B cell (primary cell): ENCODE measurements at regions not wholly inside any gene's neighbourhood (a gene's known extent, or its start where the extent isn't known, plus 50 kb on each side); places are given as distances from the start of the nearest gene placed in this dataset.

ENCODE experiments used
- ATAC-seq: fragments of 200-7000 bp; cut with Tn5 transposase; one replicate; pipeline ENCODE4 v1.10.0; 2021; ENCODE audit warnings: low read depth, mild to moderate bottlenecking, moderate number of reproducible peaks, moderate library complexity
- CTCF ChIA-PET: fragments of 350-600 bp; sonication (Branson Sonifier 250); formaldehyde crosslinking; loops from one replicate; lab custom pipeline; 2021; ENCODE audit warnings: antibody characterized with exemption, inconsistent platforms; lab: Charles Lee
- POLR2A ChIA-PET: fragments of 350-600 bp; sonication (Branson Sonifier 250); formaldehyde crosslinking; loops from one replicate; lab custom pipeline; 2021; ENCODE audit warnings: antibody characterized with exemption; lab: Charles Lee
- DNase-seq: peaks from one replicate; pipeline ENCODE4 v3.0.0; 2013
- H2AFZ ChIP-seq: 2 replicates; pipeline ENCODE4 v1.6.1; 2012; ENCODE audit warnings: mild to moderate bottlenecking, low read depth, low read length; ENCODE audit not compliant: insufficient read depth, poor library complexity, severe bottlenecking
- H3K27ac ChIP-seq, 2 donors: 1 replicate in 1 of 2; 2 replicates in 1 of 2; pipeline ENCODE4 v1.5.1; 2012 to 2013; ENCODE audit warnings: low read length in 2 of 2, mild to moderate bottlenecking in 2 of 2, moderate library complexity in 1 of 2
- H3K27me3 ChIP-seq, 4 experiments: fragments of 200-600 bp in 1 of 4; sonication (generic) in 1 of 4; replicated peaks in 1 of 4; 1 replicate in 2 of 4; 2 replicates in 2 of 4; pipeline versions ENCODE4 v1.6.1 to v1.7.0; 2013 to 2016; ENCODE audit warnings: low read length in 3 of 4, mild to moderate bottlenecking in 2 of 4, mixed read lengths in 1 of 4, moderate library complexity in 1 of 4; ENCODE audit not compliant: insufficient read depth in 4 of 4, control insufficient read depth in 3 of 4; ENCODE audit errors: control extremely low read depth in 1 of 4
- H3K36me3 ChIP-seq, 2 experiments: replicated peaks in 1 of 2; 1 replicate in 1 of 2; 2 replicates in 1 of 2; pipeline versions ENCODE4 v1.6.1 to v1.7.1; 2013; ENCODE audit warnings: low read length in 1 of 2; ENCODE audit not compliant: insufficient read depth in 2 of 2, control insufficient read depth in 1 of 2; ENCODE audit errors: control extremely low read depth in 1 of 2, extremely low read depth in 1 of 2
- H3K4me1 ChIP-seq, 2 donors: fragments of 200-600 bp in 1 of 2; sonication (generic) in 1 of 2; 1 replicate in 1 of 2; 2 replicates in 1 of 2; pipeline versions ENCODE4 v1.5.1 to v1.6.1; 2013 to 2017; ENCODE audit warnings: low read length in 2 of 2; ENCODE audit not compliant: control insufficient read depth in 2 of 2, insufficient read depth in 2 of 2
- H3K4me2 ChIP-seq: replicated peaks from 2 replicates; pipeline ENCODE3; 2012; ENCODE audit warnings: mild to moderate bottlenecking, low read depth, low read length; ENCODE audit not compliant: poor library complexity, severe bottlenecking
- H3K4me3 ChIP-seq, 5 experiments: fragments of 200-600 bp in 1 of 5; sonication (generic) in 1 of 5; 1 replicate in 3 of 5; 2 replicates in 2 of 5; pipeline versions ENCODE4 v1.5.1 to v1.7.0; 2011 to 2016; ENCODE audit warnings: low read length in 4 of 5, mild to moderate bottlenecking in 4 of 5, low read depth in 2 of 5, control low read depth in 1 of 5, moderate library complexity in 1 of 5; ENCODE audit not compliant: insufficient read depth in 1 of 5; ENCODE audit errors: control extremely low read depth in 1 of 5, extremely low read depth in 1 of 5
- H3K79me2 ChIP-seq: fragments of 200-600 bp; sonication (generic); one replicate; pipeline ENCODE4 v1.6.0; 2016; ENCODE audit warnings: low read length; ENCODE audit not compliant: control insufficient read depth, insufficient read depth
- H3K9ac ChIP-seq: fragments of 200-600 bp; sonication (generic); 2 replicates; pipeline ENCODE4 v1.6.1; 2017; ENCODE audit warnings: mild to moderate bottlenecking, low read length, moderate library complexity
- H3K9me3 ChIP-seq, 3 donors: one replicate each; pipeline versions ENCODE4 v1.6.1 to v1.7.1; 2013; ENCODE audit warnings: low read length in 2 of 3; ENCODE audit not compliant: control insufficient read depth in 2 of 3, insufficient read depth in 1 of 3; ENCODE audit errors: control extremely low read depth in 1 of 3
- H4K20me1 ChIP-seq: 2 replicates; pipeline ENCODE4 v1.6.0; 2012; ENCODE audit warnings: mild to moderate bottlenecking, low read length; ENCODE audit not compliant: insufficient read depth, control insufficient read depth, poor library complexity, severe bottlenecking
- H3K27ac Mint-ChIP-seq: one replicate; pipeline ENCODE4 v1.8.0; 2021; ENCODE audit warnings: mixed read lengths
- H3K27me3 Mint-ChIP-seq: one replicate; pipeline ENCODE4 v1.8.0; 2021; ENCODE audit warnings: mixed read lengths
- H3K4me1 Mint-ChIP-seq: one replicate; pipeline ENCODE4 v1.8.0; 2021; ENCODE audit warnings: mixed read lengths
- H3K4me3 Mint-ChIP-seq: one replicate; pipeline ENCODE4 v1.8.0; 2021; ENCODE audit warnings: mixed read lengths
- H3K9me3 Mint-ChIP-seq: one replicate; pipeline ENCODE4 v1.8.0; 2022; ENCODE audit warnings: mixed read lengths; ENCODE audit not compliant: insufficient read depth
- CTCF ChIP-seq: fragments of 200-600 bp; IDR thresholded peaks from one replicate; pipeline ENCODE4 v1.8.0; 2022; ENCODE audit warnings: antibody characterized with exemption, mild to moderate bottlenecking
- EZH2 ChIP-seq: IDR thresholded peaks from 2 replicates; pipeline ENCODE4 v1.6.1; 2012; ENCODE audit warnings: borderline replicate concordance, low read depth, mild to moderate bottlenecking, moderate library complexity, low read length; ENCODE audit not compliant: insufficient read depth, poor library complexity, severe bottlenecking
- WGBS: methylation state at CpG from one replicate; pipeline ENCODE4 v1.1.5; 2013; ENCODE audit warnings: missing lambda C conversion rate; ENCODE audit not compliant: insufficient coverage; 5-methylcytosine and 5-hydroxymethylcytosine counted together
- intact Hi-C: fragments of 100-400 bp; cut with micrococcal nuclease; formaldehyde crosslinking; loops from one replicate; pipeline ENCODE4 v1.10.0; 2022

GRCh38 chr3:162602619-162603018, 1106.0 kb downstream of the OTOL1 start:
- Histone ChIP-seq H3K4me1 (no peaks in the 10 kb centered on the region), H3K4me3 (no peak overlapping the region), H3K27me3 (no peaks in the 10 kb centered on the region), H3K36me3 (no peaks in the 10 kb centered on the region), H3K27ac (no peak overlapping the region), H3K4me2 (no peak overlapping the region), H3K79me2 (no peaks in the 10 kb centered on the region), H3K9ac (no peak overlapping the region), H3K9me3 (peaks cover 0 to 8% (median 0%) of the 10 kb centered on the region in 3 donors), H2AFZ (no peak overlapping the region), H4K20me1 (no peaks in the 10 kb centered on the region)
- Mint-ChIP-seq H3K27me3 (no peaks in the 10 kb centered on the region), H3K27ac (no peak overlapping the region), H3K4me1 (peaks cover 5% of the 10 kb centered on the region), H3K4me3 (no peak overlapping the region), H3K9me3 (peaks cover 8% of the 10 kb centered on the region)
- DNase-seq (no peak), ATAC-seq (no peak)
- intact Hi-C loops, result no loop called here
- ChIA-PET POLR2A (no interaction called here), CTCF (no interaction called here)
- WGBS, result no CpG with 5 or more reads among the region's 3 CpGs
- TF ChIP-seq CTCF (no peak), EZH2 (no peak)

GRCh38 chr3:162605651-162606204, 1109.1 kb downstream of the OTOL1 start:
- 62% methylated on average over 2 of the region's 4 CpGs for WGBS
- H3K9me3 Mint-ChIP-seq, result peaks cover 8% of the 10 kb centered on the region
- ChIA-PET CTCF (no interaction called here), POLR2A (no interaction called here)
- H3K27me3 Mint-ChIP-seq, result no peaks in the 10 kb centered on the region
- no peak for ATAC-seq
- Histone ChIP-seq H4K20me1 (no peaks in the 10 kb centered on the region), H3K9ac (no peak overlapping the region), H3K36me3 (no peaks in the 10 kb centered on the region), H3K79me2 (no peaks in the 10 kb centered on the region), H3K4me2 (no peak overlapping the region), H2AFZ (no peak overlapping the region), H3K4me3 (no peak overlapping the region), H3K27ac (no peak overlapping the region), H3K27me3 (no peaks in the 10 kb centered on the region), H3K4me1 (no peaks in the 10 kb centered on the region), H3K9me3 (no peaks in the 10 kb centered on the region)
- no peak overlapping the region for H3K4me3 Mint-ChIP-seq
- TF ChIP-seq CTCF, result no peak
- no peak for TF ChIP-seq EZH2
- DNase-seq, result no peak
- no peak overlapping the region for H3K27ac Mint-ChIP-seq
- H3K4me1 Mint-ChIP-seq, result peaks cover 2% of the 10 kb centered on the region
- intact Hi-C loops, result no loop called here
